Keratinocyte (primary cell): ENCODE measurements at regions not wholly inside any gene's neighbourhood (a gene's known extent, or its start where the extent isn't known, plus 50 kb on each side); places are given as distances from the start of the nearest gene placed in this dataset.
"Not testable (repeated sequence)": the region's sequence is repeated elsewhere in the genome, so short reads cannot be mapped to it uniquely, and the experiment has no call there.

Experiments
- CTCF ChIP-seq, 3 experiments: IDR thresholded peaks in 1 of 3; conservative IDR thresholded peaks in 1 of 3; optimal IDR thresholded peaks in 1 of 3; 2 replicates in 2 of 3; 3 replicates in 1 of 3; pipeline versions ENCODE3 to v1.5.1; 2011; ENCODE audit warnings: low read length in 3 of 3, mild to moderate bottlenecking in 3 of 3, moderate library complexity in 2 of 3, control low read depth in 1 of 3, inconsistent platforms in 1 of 3; ENCODE audit not compliant: insufficient read depth in 2 of 3; ENCODE audit errors: extremely low read depth in 1 of 3
- EZH2 ChIP-seq: IDR thresholded peaks from one replicate; pipeline ENCODE4 v1.6.1; 2012; ENCODE audit warnings: inconsistent platforms, mild to moderate bottlenecking, low read length, moderate library complexity

GRCh38 chr10:46105416-46105815 lies 59.3 kb upstream of the MSMB start:
- not testable (repeated sequence) for TF ChIP-seq CTCF (optimal IDR thresholded peaks at IDR 0.05 in 1 of 3, IDR thresholded peaks at IDR 0.05 in 1 of 3, conservative IDR thresholded peaks at IDR 0.05 in 1 of 3; ENCODE audit: extremely low read depth in 1 of 3, insufficient read depth in 2 of 3, low read length in 3 of 3); EZH2
